GM23338 (cell line): ENCODE measurements at regions not wholly inside any gene's neighbourhood (a gene's known extent, or its start where the extent isn't known, plus 50 kb on each side); places are given as distances from the start of the nearest gene placed in this dataset.

Experiments used
- CTCF ChIP-seq, 2 experiments: fragments of 200-600 bp in 1 of 2; sonication (generic) in 1 of 2; conservative IDR thresholded peaks; 2 replicates each; pipeline versions ENCODE4 v1.5.1 to v1.6.1; 2016 to 2017; ENCODE audit warnings: antibody characterized with exemption in 2 of 2, low read depth in 2 of 2, mild to moderate bottlenecking in 2 of 2, moderate library complexity in 1 of 2
- EZH2 ChIP-seq: fragments of 200-600 bp; sonication (generic); IDR thresholded peaks from one replicate; pipeline ENCODE4 v1.8.0; 2017; ENCODE audit warnings: antibody characterized with exemption, mild to moderate bottlenecking, low read depth; ENCODE audit not compliant: unreplicated experiment
- POLR2AphosphoS5 ChIP-seq: IDR thresholded peaks from 2 replicates; pipeline ENCODE4 v1.6.1; 2016; ENCODE audit warnings: antibody characterized with exemption, low read depth

GRCh38 chr2:20549144-20549543 is 101.8 kb downstream of the HS1BP3 start:
- no peak for TF ChIP-seq EZH2
- TF ChIP-seq CTCF (conservative IDR thresholded peaks at IDR 0.05; ENCODE audit: low read depth in 2 of 2): no peak
- no peak for TF ChIP-seq POLR2AphosphoS5
